AG04450 (cell line): ENCODE measurements at regions not wholly inside any gene's neighbourhood (a gene's known extent, or its start where the extent isn't known, plus 50 kb on each side); places are given as distances from the start of the nearest gene placed in this dataset.

ENCODE experiments used
- CTCF ChIA-PET: fragments of 300-600, 350-600 bp; formaldehyde crosslinking; extraction: SDS; loops from one replicate; lab custom pipeline; 2022; ENCODE audit warnings: antibody characterized with exemption, inconsistent platforms; lab: Charles Lee
- POLR2A ChIA-PET: fragments of 350-600 bp; formaldehyde crosslinking; extraction: SDS; loops from one replicate; lab custom pipeline; 2021; ENCODE audit warnings: antibody characterized with exemption, inconsistent platforms; lab: Yijun Ruan, JAX
- DNase-seq: peaks from one replicate; pipeline ENCODE4 v3.0.0-alpha.2; 2011; ENCODE audit warnings: low read depth, low spot score
- H3K27ac ChIP-seq: one replicate; pipeline ENCODE4 v1.5.1; 2012; ENCODE audit warnings: low read depth, low read length, control low read depth
- H3K27me3 ChIP-seq: one replicate; pipeline ENCODE4 v1.6.0; 2012; ENCODE audit warnings: low read length; ENCODE audit not compliant: control insufficient read depth, insufficient read depth
- H3K4me3 ChIP-seq: 2 replicates; pipeline ENCODE4 v1.5.1; 2011; ENCODE audit warnings: mild to moderate bottlenecking, low read depth, low read length, control low read depth
- H3K9me3 ChIP-seq: 2 replicates; pipeline ENCODE4 v1.5.1; 2012; ENCODE audit warnings: low read length; ENCODE audit not compliant: control insufficient read depth, insufficient read depth
- TF ChIP-seq, protein P1 (sequence below): IDR thresholded peaks from 2 replicates; pipeline ENCODE4 v1.5.1; 2011; ENCODE audit warnings: low read depth, low read length, control low read depth, inconsistent platforms

DNA sequence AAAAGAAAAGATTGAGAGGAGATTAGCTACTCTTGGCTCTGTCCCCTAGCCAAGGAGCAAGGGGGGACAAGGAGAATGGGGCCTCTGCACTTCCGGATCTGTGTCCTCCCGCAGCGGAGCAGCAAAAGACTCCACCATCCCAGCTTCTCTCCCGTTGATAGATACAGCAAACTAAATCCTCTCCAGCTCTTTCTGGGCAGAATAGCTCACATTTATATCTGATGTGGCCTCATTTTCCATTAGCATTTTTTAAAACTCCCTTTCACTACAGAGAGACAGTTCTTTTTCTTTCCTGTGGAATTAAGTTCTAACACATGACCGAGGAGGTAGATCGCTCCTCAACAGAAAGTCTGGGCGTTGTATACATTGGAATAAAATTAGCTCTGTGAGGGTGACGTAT lies 260.9 kb upstream of the SOX4 start:
- Histone ChIP-seq H3K27me3 (peaks cover 4% of the 10 kb centered on the region), H3K9me3 (no peaks in the 10 kb centered on the region), H3K4me3 (no peak overlapping the region), H3K27ac (no peak overlapping the region)
- TF ChIP-seq, protein P1, sequence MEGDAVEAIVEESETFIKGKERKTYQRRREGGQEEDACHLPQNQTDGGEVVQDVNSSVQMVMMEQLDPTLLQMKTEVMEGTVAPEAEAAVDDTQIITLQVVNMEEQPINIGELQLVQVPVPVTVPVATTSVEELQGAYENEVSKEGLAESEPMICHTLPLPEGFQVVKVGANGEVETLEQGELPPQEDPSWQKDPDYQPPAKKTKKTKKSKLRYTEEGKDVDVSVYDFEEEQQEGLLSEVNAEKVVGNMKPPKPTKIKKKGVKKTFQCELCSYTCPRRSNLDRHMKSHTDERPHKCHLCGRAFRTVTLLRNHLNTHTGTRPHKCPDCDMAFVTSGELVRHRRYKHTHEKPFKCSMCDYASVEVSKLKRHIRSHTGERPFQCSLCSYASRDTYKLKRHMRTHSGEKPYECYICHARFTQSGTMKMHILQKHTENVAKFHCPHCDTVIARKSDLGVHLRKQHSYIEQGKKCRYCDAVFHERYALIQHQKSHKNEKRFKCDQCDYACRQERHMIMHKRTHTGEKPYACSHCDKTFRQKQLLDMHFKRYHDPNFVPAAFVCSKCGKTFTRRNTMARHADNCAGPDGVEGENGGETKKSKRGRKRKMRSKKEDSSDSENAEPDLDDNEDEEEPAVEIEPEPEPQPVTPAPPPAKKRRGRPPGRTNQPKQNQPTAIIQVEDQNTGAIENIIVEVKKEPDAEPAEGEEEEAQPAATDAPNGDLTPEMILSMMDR: no peak
- CTCF ChIA-PET: interaction anchor here (0.7 kb wide), 1 partner anchor 12 kb away, joined by 3 read pairs; no protein-coding TSS in a partner anchor
- no peak for DNase-seq
- POLR2A ChIA-PET: no interaction called here

DNA sequence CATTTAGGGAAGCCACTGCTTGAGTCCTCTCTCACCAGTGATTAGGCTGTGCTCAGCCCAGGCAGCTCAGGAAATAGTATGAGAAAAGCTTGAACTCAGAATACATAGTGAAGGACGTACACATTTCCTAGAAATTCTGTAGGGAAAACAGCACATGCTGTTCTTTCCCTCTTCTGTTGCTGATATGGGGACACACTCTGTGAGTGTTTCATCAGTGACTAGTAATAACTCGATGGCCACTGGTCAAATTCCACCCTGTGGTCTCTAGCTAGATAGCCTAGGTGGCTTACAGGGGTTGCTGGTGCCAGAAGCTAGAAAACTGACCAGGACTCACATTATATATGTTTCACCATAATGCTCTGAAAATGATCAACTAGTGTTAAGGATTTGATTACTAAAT lies 259.8 kb upstream of the SOX4 start:
- TF ChIP-seq, protein P1: no peak
- H3K27me3 ChIP-seq: peaks cover 4% of the 10 kb centered on the region
- CTCF ChIA-PET: no interaction called here

DNA sequence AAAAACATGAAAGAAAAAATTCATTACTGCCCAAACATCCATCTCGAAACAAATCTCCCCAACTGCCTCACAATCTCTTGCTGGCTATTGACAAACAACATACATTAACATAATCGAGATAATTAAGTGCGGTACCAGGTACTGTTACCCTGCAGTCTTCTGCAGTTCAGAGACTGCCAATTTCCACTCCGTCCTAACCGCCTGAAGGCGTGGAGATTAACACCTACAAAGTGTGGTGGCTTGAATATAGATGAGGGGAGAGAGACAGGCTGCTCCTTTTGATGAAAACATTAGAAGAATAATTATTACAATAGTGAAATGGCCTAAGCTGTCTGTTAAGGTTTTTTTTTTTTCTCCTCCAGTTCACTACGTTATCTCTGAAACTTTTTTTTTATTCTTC lies 258.9 kb upstream of the SOX4 start:
- H3K9me3 ChIP-seq: no peaks in the 10 kb centered on the region
- peaks cover 4% of the 10 kb centered on the region for H3K27me3 ChIP-seq
- CTCF ChIA-PET: interaction anchor here (0.7 kb wide), 1 partner anchor 240 kb away, joined by 3 read pairs; no protein-coding TSS in a partner anchor
- no peak overlapping the region for H3K27ac ChIP-seq
- TF ChIP-seq, protein P1: no peak
- H3K4me3 ChIP-seq: no peak overlapping the region
- POLR2A ChIA-PET: no interaction called here
- no peak for DNase-seq

More for the DNA sequence above, 259.8 kb upstream of the SOX4 start:
- Histone ChIP-seq H3K9me3 (no peaks in the 10 kb centered on the region), H3K4me3 (no peak overlapping the region), H3K27ac (no peak overlapping the region)
- DNase-seq: no peak
- POLR2A ChIA-PET: interaction anchor here (0.5 kb wide), 1 partner anchor 27 kb away, joined by 4 read pairs; no protein-coding TSS in a partner anchor

DNA sequence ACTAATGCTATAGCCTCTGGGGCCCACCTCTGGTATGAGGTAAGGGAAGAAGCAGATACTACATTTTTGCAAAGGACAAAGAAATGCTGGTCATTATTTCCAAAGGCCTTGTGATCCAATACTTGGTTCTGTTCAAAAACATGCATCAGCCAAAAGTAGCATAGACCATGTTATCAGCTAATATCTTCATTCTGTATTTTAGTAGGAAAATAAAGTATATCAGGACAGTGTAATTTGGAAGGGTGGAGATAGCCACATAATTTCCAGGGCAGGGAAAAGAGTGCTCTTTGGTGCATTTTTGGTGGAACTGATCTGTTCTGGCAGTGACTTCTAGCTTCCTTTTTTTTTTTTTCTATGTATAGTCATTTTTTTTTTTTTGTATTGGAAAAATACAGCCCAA lies 258.0 kb upstream of the SOX4 start:
- DNase-seq: no peak
- ChIA-PET CTCF (interaction anchor here (0.6 to 0.8 kb wide), 2 partner anchors 10 to 253 kb away, joined by 3 to 4 read pairs; no protein-coding TSS in a partner anchor), POLR2A (no interaction called here)
- Histone ChIP-seq H3K4me3 (no peak overlapping the region), H3K9me3 (no peaks in the 10 kb centered on the region), H3K27ac (no peak overlapping the region), H3K27me3 (peaks cover 4% of the 10 kb centered on the region)
- TF ChIP-seq, protein P1: no peak

- Histone ChIP-seq H3K4me3 (no peak overlapping the region), H3K9me3 (no peaks in the 10 kb centered on the region), H3K27ac (no peak overlapping the region), H3K27me3 (peaks cover 4% of the 10 kb centered on the region)
- POLR2A ChIA-PET: no interaction called here
- CTCF ChIA-PET: no interaction called here
- DNase-seq: no peak
- TF ChIP-seq, protein P1: no peak
Observed at GRCh38 chr6:21337263-21337662, 256.3 kb upstream of the SOX4 start.
